ENCODE measurements at regions not wholly inside any gene's neighbourhood (a gene's known extent, or its start where the extent isn't known, plus 50 kb on each side); places are given as distances from the start of the nearest gene placed in this dataset.

- TF ChIP-seq KDM1A (IDR thresholded peaks at IDR 0.05; ENCODE audit: borderline replicate concordance, low read length) (no peak), HDAC2 (IDR thresholded peaks at IDR 0.05; ENCODE audit: borderline replicate concordance in 1 of 2, low read depth in 2 of 2, low read length in 2 of 2) (no peak), NANOG (IDR thresholded peaks at IDR 0.05; ENCODE audit: insufficient read depth, low read depth, low read length, poor library complexity, severe bottlenecking) (no peak), TEAD4 (IDR thresholded peaks at IDR 0.05; ENCODE audit: low read depth, low read length) (no peak)
Observed at GRCh38 chrX:113195949-113196348, 355.3 kb upstream of the AMOT start (continued).
